IMR-90 (cell line): ENCODE measurements at regions not wholly inside any gene's neighbourhood (a gene's known extent, or its start where the extent isn't known, plus 50 kb on each side); places are given as distances from the start of the nearest gene placed in this dataset.

Source experiments
- CHD1 ChIP-seq: IDR thresholded peaks from 2 replicates; pipeline ENCODE4 v1.6.1; 2012; ENCODE audit warnings: low read depth, low read length, improper control_type of control experiment
- CTCF ChIP-seq: conservative IDR thresholded peaks from 2 replicates; pipeline ENCODE4 v1.5.1; 2012; ENCODE audit warnings: mild to moderate bottlenecking, low read depth, low read length, improper control_type of control experiment
- MAZ ChIP-seq: IDR thresholded peaks from 2 replicates; pipeline ENCODE4 v1.6.1; 2012; ENCODE audit warnings: low read depth, mild to moderate bottlenecking, low read length, improper control_type of control experiment, moderate library complexity, borderline replicate concordance
- MXI1 ChIP-seq: IDR thresholded peaks from 2 replicates; pipeline ENCODE4 v1.6.1; 2012; ENCODE audit warnings: low read depth, mild to moderate bottlenecking, low read length, moderate library complexity, borderline replicate concordance
- POLR2A ChIP-seq: IDR thresholded peaks from 2 replicates; pipeline ENCODE4 v1.6.1; 2012; ENCODE audit warnings: mild to moderate bottlenecking, low read depth, low read length
- RAD21 ChIP-seq: IDR thresholded peaks from 2 replicates; pipeline ENCODE4 v1.6.1; 2012; ENCODE audit warnings: low read length, improper control_type of control experiment
- RFX5 ChIP-seq: IDR thresholded peaks from 2 replicates; pipeline ENCODE4 v1.8.0; 2012; ENCODE audit warnings: low read depth, mild to moderate bottlenecking, low read length, moderate library complexity

- TF ChIP-seq CTCF (no peak), RFX5 (no peak), RAD21 (no peak), POLR2A (no peak), CHD1 (no peak), MXI1 (no peak), MAZ (no peak)
These were observed 1620.4 kb upstream of the CELF4 start for GRCh38 chr18:39186008-39186407.
